ENCODE measurements at regions not wholly inside any gene's neighbourhood (a gene's known extent, or its start where the extent isn't known, plus 50 kb on each side); places are given as distances from the start of the nearest gene placed in this dataset.

- DNase-seq (ENCODE audit: low read depth): no peak
Measured at GRCh38 chr4:26105337-26105736, 191.3 kb downstream of the SMIM20 start.

GRCh38 chr4:26105815-26106699 is 192.0 kb downstream of the SMIM20 start:
- DNase-seq (ENCODE audit: low read depth): peak; percentile 83

- DNase-seq (ENCODE audit: low read depth): no peak
Measured at GRCh38 chr4:26106776-26107175, 192.8 kb downstream of the SMIM20 start.

GRCh38 chr4:26108054-26108453 is 194.0 kb downstream of the SMIM20 start:
- no peak for DNase-seq (ENCODE audit: low read depth)

GRCh38 chr4:26110493-26110892 is 196.5 kb downstream of the SMIM20 start:
- no peak for DNase-seq (ENCODE audit: low read depth)

- no peak for DNase-seq (ENCODE audit: low read depth)
Measured at GRCh38 chr4:26113339-26113940, 199.4 kb downstream of the SMIM20 start.

GRCh38 chr4:26116057-26116456 is 202.0 kb downstream of the SMIM20 start:
- peak; percentile 8 for DNase-seq (ENCODE audit: low read depth)

- peak; percentile 81 for DNase-seq (ENCODE audit: low read depth)
Measured at GRCh38 chr4:26120098-26120825, 200.6 kb upstream of the RBPJ start.

- no peak for DNase-seq (ENCODE audit: low read depth)
Measured at GRCh38 chr4:26122690-26123089, 198.1 kb upstream of the RBPJ start.

GRCh38 chr4:26124753-26125321 is 196.0 kb upstream of the RBPJ start:
- peak; percentile 25 for DNase-seq (ENCODE audit: low read depth)

GRCh38 chr4:26126143-26126718 is 194.6 kb upstream of the RBPJ start:
- DNase-seq (ENCODE audit: low read depth): no peak

GRCh38 chr4:26126994-26127393 is 193.8 kb upstream of the RBPJ start:
- DNase-seq (ENCODE audit: low read depth): no peak

GRCh38 chr4:26127851-26128337 is 192.9 kb upstream of the RBPJ start:
- DNase-seq (ENCODE audit: low read depth): no peak

- DNase-seq (ENCODE audit: low read depth): no peak
Measured at GRCh38 chr4:26130173-26130572, 190.6 kb upstream of the RBPJ start.

- DNase-seq (ENCODE audit: low read depth): no peak
Measured at GRCh38 chr4:26130841-26131432, 189.9 kb upstream of the RBPJ start.

- no peak for DNase-seq (ENCODE audit: low read depth)
Measured at GRCh38 chr4:26131711-26132110, 189.1 kb upstream of the RBPJ start.

- DNase-seq (ENCODE audit: low read depth): no peak
Measured at GRCh38 chr4:26132858-26133257, 188.0 kb upstream of the RBPJ start.

GRCh38 chr4:26133840-26134239 is 187.0 kb upstream of the RBPJ start:
- DNase-seq (ENCODE audit: low read depth): no peak

- DNase-seq (ENCODE audit: low read depth): peak; percentile 33
Measured at GRCh38 chr4:26135331-26135730, 185.5 kb upstream of the RBPJ start.

GRCh38 chr4:26136615-26137014 is 184.2 kb upstream of the RBPJ start:
- DNase-seq (ENCODE audit: low read depth): no peak

GRCh38 chr4:26137288-26137687 is 183.5 kb upstream of the RBPJ start:
- DNase-seq (ENCODE audit: low read depth): no peak
